ENCODE measurements at regions not wholly inside any gene's neighbourhood (a gene's known extent, or its start where the extent isn't known, plus 50 kb on each side); places are given as distances from the start of the nearest gene placed in this dataset.
"Not testable (repeated sequence)": the region's sequence is repeated elsewhere in the genome, so short reads cannot be mapped to it uniquely, and the experiment has no call there.

- CTCF ChIA-PET: no interaction called here
- POLR2A ChIA-PET: no interaction called here
Measured at GRCh38 chr1:166685200-166685599, 154.1 kb upstream of the POGK start.

GRCh38 chr1:166685891-166686290 lies 153.4 kb upstream of the POGK start:
- H3K4me3 ChIP-seq (ENCODE audit: low read depth, low read length); DNase-seq (ENCODE audit: low read depth, low spot score); H3K27me3 ChIP-seq (ENCODE audit: control insufficient read depth, insufficient read depth, low read length); H3K9me3 ChIP-seq (ENCODE audit: control insufficient read depth, insufficient read depth, low read length); CTCF ChIA-PET; POLR2A ChIA-PET; H3K27ac ChIP-seq (ENCODE audit: low read depth, low read length): not testable (repeated sequence)

More at GRCh38 chr1:166685200-166685599, 154.1 kb upstream of the POGK start:
- Histone ChIP-seq H3K4me3 (ENCODE audit: low read depth, low read length) (no peak overlapping the region), H3K9me3 (ENCODE audit: control insufficient read depth, insufficient read depth, low read length) (no peaks in the 10 kb centered on the region), H3K27me3 (ENCODE audit: control insufficient read depth, insufficient read depth, low read length) (no peaks in the 10 kb centered on the region), H3K27ac (ENCODE audit: low read depth, low read length) (no peak overlapping the region)
- DNase-seq (ENCODE audit: low read depth, low spot score): no peak
- no peak for TF ChIP-seq CTCF (IDR thresholded peaks at IDR 0.05; ENCODE audit: low read depth, low read length)

GRCh38 chr1:166690596-166690995 lies 148.7 kb upstream of the POGK start:
- H3K27ac ChIP-seq (ENCODE audit: low read depth, low read length); CTCF ChIA-PET; H3K27me3 ChIP-seq (ENCODE audit: control insufficient read depth, insufficient read depth, low read length); H3K9me3 ChIP-seq (ENCODE audit: control insufficient read depth, insufficient read depth, low read length); POLR2A ChIA-PET; H3K4me3 ChIP-seq (ENCODE audit: low read depth, low read length); DNase-seq (ENCODE audit: low read depth, low spot score): not testable (repeated sequence)

GRCh38 chr1:166691476-166691875 lies 147.8 kb upstream of the POGK start:
- no peak overlapping the region for H3K4me3 ChIP-seq (ENCODE audit: low read depth, low read length)
- ChIA-PET POLR2A (no interaction called here), CTCF (no interaction called here)
- H3K9me3 ChIP-seq (ENCODE audit: control insufficient read depth, insufficient read depth, low read length): peaks cover 7% of the 10 kb centered on the region; the same call in 1 of the 2 replicates
- DNase-seq (ENCODE audit: low read depth, low spot score): no peak
- TF ChIP-seq CTCF (IDR thresholded peaks at IDR 0.05; ENCODE audit: low read depth, low read length): no peak
- no peaks in the 10 kb centered on the region for H3K27me3 ChIP-seq (ENCODE audit: control insufficient read depth, insufficient read depth, low read length)
- H3K27ac ChIP-seq (ENCODE audit: low read depth, low read length): no peak overlapping the region

DNA sequence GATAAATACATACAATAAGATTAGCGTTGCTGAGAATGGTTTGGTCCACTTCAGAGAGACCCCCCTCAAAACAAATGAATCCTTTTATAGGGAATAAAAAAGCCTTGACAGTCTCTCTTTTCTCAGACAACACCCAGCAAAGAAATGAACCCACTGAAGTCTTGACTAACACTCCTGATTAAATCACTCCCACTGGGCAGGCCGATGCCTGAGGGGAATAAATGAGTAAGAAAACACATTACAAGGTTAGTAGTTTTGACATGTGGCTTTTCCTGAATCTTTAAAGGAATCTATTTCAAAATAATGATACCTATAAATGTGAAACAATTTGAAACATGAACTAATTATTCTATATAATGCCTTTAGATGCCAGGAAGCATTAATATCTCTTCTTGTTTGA lies 146.9 kb upstream of the POGK start:
- Histone ChIP-seq H3K27ac (ENCODE audit: low read depth, low read length) (no peak overlapping the region), H3K27me3 (ENCODE audit: control insufficient read depth, insufficient read depth, low read length) (no peaks in the 10 kb centered on the region), H3K9me3 (ENCODE audit: control insufficient read depth, insufficient read depth, low read length) (peaks cover 7% of the 10 kb centered on the region; the same call in 1 of the 2 replicates), H3K4me3 (ENCODE audit: low read depth, low read length) (no peak overlapping the region)
- POLR2A ChIA-PET: no interaction called here
- CTCF ChIA-PET: no interaction called here
- no peak for TF ChIP-seq CTCF (IDR thresholded peaks at IDR 0.05; ENCODE audit: low read depth, low read length)
- DNase-seq (ENCODE audit: low read depth, low spot score): no peak

DNA sequence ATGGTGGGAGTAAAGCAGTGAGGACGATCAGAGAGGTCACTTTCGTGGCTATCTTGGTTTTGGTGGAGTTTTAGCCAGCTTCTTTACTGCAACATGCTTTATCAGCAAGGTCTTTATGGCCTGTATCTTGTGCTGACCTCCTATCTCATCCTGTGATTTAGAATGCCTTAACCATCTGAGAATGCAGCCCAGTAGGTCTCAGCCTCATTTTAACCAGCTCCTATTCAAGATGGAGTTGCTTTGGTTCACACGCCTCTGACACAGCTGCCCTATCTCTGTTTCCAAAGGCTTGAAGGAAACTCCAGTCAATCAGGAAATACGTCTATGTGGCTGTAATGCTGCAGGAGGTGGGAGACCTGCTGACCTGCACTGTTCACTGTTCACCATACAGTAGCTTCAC lies 146.1 kb upstream of the POGK start:
- ChIA-PET CTCF (no interaction called here), POLR2A (no interaction called here)
- no peak overlapping the region for H3K4me3 ChIP-seq (ENCODE audit: low read depth, low read length)
- no peaks in the 10 kb centered on the region for H3K27me3 ChIP-seq (ENCODE audit: control insufficient read depth, insufficient read depth, low read length)
- H3K9me3 ChIP-seq (ENCODE audit: control insufficient read depth, insufficient read depth, low read length): peaks cover 7% of the 10 kb centered on the region; the same call in 1 of the 2 replicates
- no peak overlapping the region for H3K27ac ChIP-seq (ENCODE audit: low read depth, low read length)
- TF ChIP-seq CTCF (IDR thresholded peaks at IDR 0.05; ENCODE audit: low read depth, low read length): no peak
- DNase-seq (ENCODE audit: low read depth, low spot score): no peak

Measured in AG04450 (cell line).